HFF-Myc (cell line): ENCODE measurements at regions not wholly inside any gene's neighbourhood (a gene's known extent, or its start where the extent isn't known, plus 50 kb on each side); places are given as distances from the start of the nearest gene placed in this dataset.

ENCODE experiments used
- DNase-seq: peaks from one replicate; pipeline ENCODE4 v3.0.0-alpha.2; 2011; ENCODE audit warnings: low read depth; ENCODE audit errors: extremely low read depth
- H3K4me3 ChIP-seq: replicated peaks from 2 replicates; pipeline ENCODE4 v1.5.1; 2011; ENCODE audit warnings: low read depth, mild to moderate bottlenecking, control low read depth, low read length
- CTCF ChIP-seq: IDR thresholded peaks from 2 replicates; pipeline ENCODE4 v1.5.1; 2012; ENCODE audit warnings: mild to moderate bottlenecking, low read depth, low read length, control low read depth; ENCODE audit errors: missing control alignments

GRCh38 chr14:22478247-22478646, 110.8 kb downstream of the DAD1 start:
- no peak overlapping the region for H3K4me3 ChIP-seq
- DNase-seq, result no peak
- no peak for TF ChIP-seq CTCF

GRCh38 chr14:22477569-22478194, 111.3 kb downstream of the DAD1 start:
- TF ChIP-seq CTCF, result no peak
- no peak overlapping the region for H3K4me3 ChIP-seq
- no peak for DNase-seq

GRCh38 chr14:22476887-22477286, 112.1 kb downstream of the DAD1 start:
- H3K4me3 ChIP-seq, result no peak overlapping the region
- TF ChIP-seq CTCF, result no peak
- no peak for DNase-seq

- no peak for DNase-seq
- TF ChIP-seq CTCF, result no peak
- no peak overlapping the region for H3K4me3 ChIP-seq
Observed at GRCh38 chr14:22476005-22476751, 112.8 kb downstream of the DAD1 start.

- no peak for DNase-seq
Observed at GRCh38 chr14:22475381-22475780, 113.6 kb downstream of the DAD1 start.

GRCh38 chr14:22474730-22475351, 114.2 kb downstream of the DAD1 start:
- no peak overlapping the region for H3K4me3 ChIP-seq
- no peak for DNase-seq
- TF ChIP-seq CTCF, result no peak

More at GRCh38 chr14:22475381-22475780, 113.6 kb downstream of the DAD1 start:
- H3K4me3 ChIP-seq, result no peak overlapping the region
- TF ChIP-seq CTCF, result no peak
